Fibroblast of pulmonary artery (primary cell): ENCODE measurements at regions not wholly inside any gene's neighbourhood (a gene's known extent, or its start where the extent isn't known, plus 50 kb on each side); places are given as distances from the start of the nearest gene placed in this dataset.

Experiments
- DNase-seq: peaks from one replicate; pipeline ENCODE4 v3.0.0-alpha.2; 2010; ENCODE audit warnings: low read depth
- H3K4me3 ChIP-seq: replicated peaks from 2 replicates; pipeline ENCODE4 v1.5.1; 2011; ENCODE audit warnings: low read depth, mild to moderate bottlenecking, control low read depth, low read length, moderate library complexity
- TF ChIP-seq, protein P1 (sequence below): IDR thresholded peaks from 2 replicates; pipeline ENCODE4 v1.5.1; 2011; ENCODE audit warnings: mild to moderate bottlenecking, control low read depth, low read length, inconsistent platforms; ENCODE audit errors: missing control alignments

GRCh38 chr4:42809419-42810084, 83.0 kb upstream of the GRXCR1 start:
- TF ChIP-seq, protein P1, sequence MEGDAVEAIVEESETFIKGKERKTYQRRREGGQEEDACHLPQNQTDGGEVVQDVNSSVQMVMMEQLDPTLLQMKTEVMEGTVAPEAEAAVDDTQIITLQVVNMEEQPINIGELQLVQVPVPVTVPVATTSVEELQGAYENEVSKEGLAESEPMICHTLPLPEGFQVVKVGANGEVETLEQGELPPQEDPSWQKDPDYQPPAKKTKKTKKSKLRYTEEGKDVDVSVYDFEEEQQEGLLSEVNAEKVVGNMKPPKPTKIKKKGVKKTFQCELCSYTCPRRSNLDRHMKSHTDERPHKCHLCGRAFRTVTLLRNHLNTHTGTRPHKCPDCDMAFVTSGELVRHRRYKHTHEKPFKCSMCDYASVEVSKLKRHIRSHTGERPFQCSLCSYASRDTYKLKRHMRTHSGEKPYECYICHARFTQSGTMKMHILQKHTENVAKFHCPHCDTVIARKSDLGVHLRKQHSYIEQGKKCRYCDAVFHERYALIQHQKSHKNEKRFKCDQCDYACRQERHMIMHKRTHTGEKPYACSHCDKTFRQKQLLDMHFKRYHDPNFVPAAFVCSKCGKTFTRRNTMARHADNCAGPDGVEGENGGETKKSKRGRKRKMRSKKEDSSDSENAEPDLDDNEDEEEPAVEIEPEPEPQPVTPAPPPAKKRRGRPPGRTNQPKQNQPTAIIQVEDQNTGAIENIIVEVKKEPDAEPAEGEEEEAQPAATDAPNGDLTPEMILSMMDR = no peak
- no peak for DNase-seq
- no peak overlapping the region for H3K4me3 ChIP-seq

DNA sequence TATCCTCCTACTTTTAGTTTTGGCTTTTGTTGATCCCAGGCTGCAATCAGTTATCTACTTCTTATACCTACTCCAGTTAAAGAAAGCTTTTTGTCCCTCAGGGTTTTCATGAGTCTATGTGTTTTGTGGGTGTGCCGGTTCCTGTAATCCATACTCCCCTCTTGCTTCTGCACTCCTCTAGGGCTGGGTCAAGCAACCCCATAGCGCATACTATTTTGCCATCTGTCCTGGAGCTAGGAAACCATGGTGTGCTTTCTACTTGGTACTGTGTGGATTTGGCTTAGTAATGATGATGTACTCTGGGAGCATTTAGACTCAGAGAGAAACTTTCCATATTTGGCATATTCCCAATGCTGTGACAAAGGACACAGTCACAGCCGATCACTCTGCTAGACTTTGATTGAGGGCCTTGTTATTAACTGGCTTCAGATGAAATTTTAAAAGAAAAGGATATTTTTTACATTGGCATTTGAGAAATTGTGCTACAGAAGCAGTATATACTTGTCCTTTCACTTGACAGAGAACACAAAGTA, 86.1 kb upstream of the GRXCR1 start:
- DNase-seq = no peak
- H3K4me3 ChIP-seq = no peak overlapping the region
- TF ChIP-seq, protein P1 = no peak

- TF ChIP-seq, protein P1 = no peak
- DNase-seq = no peak
- H3K4me3 ChIP-seq = no peak overlapping the region
Measured at GRCh38 chr4:42789041-42789567, 103.4 kb upstream of the GRXCR1 start.

- no peak overlapping the region for H3K4me3 ChIP-seq
- TF ChIP-seq, protein P1 = no peak
- DNase-seq = no peak
Measured at GRCh38 chr4:42787079-42787463, 105.4 kb upstream of the GRXCR1 start.

DNA sequence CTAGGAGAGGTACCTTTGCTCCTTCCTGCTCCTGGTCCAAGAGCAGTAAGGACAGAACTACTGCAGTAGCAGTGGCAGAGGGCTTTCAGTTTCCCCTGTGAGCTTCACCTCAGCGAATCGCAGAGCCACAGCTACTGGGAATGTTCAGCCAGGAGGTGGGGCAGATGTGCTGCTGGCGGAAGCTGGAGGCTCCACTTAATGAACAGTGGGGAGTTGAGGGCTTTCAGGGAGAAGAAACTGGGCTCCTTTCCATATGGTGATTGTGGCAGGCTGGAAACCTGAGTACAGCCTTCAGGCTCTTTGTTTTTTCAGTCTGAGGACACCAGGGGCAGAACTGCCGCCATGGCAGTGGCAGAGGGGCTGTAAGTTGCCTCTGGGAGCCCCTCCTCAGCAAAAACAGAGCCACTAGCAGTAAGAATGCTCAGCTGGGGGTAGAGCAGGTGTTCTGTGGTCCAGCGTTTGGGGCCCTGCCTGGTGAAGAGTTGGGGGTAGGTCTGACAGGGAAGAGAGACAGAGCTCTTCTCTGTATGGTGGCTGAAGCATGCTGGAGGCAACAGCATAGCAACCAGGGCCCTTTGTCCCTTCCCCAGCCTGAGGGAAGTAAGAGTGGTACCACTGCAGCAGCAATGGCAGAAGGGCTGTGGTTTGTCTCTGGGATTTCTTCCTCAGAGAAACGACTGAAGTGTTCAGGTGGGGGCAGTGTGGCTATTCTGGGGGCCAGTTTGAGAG, 106.0 kb upstream of the GRXCR1 start:
- H3K4me3 ChIP-seq = no peak overlapping the region
- TF ChIP-seq, protein P1 = no peak
- DNase-seq = no peak

DNA sequence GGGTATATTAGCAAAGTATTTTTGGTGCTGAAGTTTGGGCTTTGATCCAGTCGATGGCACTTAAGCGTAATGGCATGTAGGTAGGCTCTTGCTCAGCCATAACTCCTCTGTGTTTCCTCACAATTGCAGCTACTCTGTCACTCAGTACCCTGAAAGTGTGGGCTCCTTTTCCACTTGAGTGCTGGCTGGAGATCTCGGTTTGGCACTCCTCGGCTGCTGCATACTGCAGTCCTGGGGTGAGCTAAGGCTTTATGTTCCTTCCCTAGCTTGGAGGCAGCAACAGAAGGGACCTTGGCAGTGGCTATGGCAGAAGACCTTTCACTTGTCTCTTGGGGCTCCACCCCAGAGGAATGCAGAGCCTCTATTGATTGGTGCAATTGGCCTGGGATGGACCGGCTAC, 106.7 kb upstream of the GRXCR1 start:
- no peak for DNase-seq
- H3K4me3 ChIP-seq = no peak overlapping the region
- TF ChIP-seq, protein P1 = no peak
